ENCODE measurements at regions not wholly inside any gene's neighbourhood (a gene's known extent, or its start where the extent isn't known, plus 50 kb on each side); places are given as distances from the start of the nearest gene placed in this dataset.

DNA sequence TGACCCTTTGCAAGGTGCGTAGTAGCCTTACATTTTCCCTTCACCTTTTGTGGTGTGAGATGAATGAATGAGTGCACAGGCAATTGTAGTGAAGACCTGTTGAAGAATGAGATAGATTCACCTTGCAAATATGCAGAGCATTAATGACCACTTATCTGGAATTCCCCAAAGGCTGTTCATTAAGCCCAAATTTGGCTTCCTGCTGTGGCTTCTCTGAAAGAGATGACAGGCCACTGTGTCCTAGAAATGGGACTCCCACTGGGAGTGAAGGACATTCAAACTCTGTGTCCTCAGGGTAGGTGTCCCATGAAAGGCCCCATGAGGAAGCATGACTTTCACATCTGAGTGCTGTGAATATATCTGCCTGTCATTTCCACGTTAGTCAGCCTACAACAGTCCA lies 1821.8 kb upstream of the PIK3C3 start:
- TF ChIP-seq, protein P1, sequence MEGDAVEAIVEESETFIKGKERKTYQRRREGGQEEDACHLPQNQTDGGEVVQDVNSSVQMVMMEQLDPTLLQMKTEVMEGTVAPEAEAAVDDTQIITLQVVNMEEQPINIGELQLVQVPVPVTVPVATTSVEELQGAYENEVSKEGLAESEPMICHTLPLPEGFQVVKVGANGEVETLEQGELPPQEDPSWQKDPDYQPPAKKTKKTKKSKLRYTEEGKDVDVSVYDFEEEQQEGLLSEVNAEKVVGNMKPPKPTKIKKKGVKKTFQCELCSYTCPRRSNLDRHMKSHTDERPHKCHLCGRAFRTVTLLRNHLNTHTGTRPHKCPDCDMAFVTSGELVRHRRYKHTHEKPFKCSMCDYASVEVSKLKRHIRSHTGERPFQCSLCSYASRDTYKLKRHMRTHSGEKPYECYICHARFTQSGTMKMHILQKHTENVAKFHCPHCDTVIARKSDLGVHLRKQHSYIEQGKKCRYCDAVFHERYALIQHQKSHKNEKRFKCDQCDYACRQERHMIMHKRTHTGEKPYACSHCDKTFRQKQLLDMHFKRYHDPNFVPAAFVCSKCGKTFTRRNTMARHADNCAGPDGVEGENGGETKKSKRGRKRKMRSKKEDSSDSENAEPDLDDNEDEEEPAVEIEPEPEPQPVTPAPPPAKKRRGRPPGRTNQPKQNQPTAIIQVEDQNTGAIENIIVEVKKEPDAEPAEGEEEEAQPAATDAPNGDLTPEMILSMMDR (IDR thresholded peaks at IDR 0.05) = no peak
- TF ChIP-seq POLR2A (IDR thresholded peaks at IDR 0.05) = no peak
- TF ChIP-seq POLR2AphosphoS5 (IDR thresholded peaks at IDR 0.05) = no peak
